ENCODE measurements at regions not wholly inside any gene's neighbourhood (a gene's known extent, or its start where the extent isn't known, plus 50 kb on each side); places are given as distances from the start of the nearest gene placed in this dataset.

DNA sequence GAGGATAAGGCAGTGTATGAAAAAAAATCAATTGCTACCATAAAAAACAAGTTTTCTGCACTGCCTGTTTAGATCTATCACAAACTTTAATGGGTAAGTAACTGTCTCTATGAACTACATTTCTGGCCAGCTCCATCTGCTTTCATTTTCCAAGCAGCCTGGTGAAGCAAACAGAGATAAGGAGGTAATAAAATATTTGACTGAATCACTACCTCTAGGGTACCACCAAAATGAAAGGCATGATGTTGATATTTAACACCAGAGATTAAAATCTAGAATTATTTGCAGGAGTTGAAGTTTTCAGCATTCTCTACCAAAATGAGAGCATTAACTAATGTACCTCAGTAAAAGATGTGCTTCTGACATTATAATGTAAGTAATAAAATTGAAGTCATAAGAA is 863.5 kb upstream of the MGAT4C start:
- TF ChIP-seq, protein P1, sequence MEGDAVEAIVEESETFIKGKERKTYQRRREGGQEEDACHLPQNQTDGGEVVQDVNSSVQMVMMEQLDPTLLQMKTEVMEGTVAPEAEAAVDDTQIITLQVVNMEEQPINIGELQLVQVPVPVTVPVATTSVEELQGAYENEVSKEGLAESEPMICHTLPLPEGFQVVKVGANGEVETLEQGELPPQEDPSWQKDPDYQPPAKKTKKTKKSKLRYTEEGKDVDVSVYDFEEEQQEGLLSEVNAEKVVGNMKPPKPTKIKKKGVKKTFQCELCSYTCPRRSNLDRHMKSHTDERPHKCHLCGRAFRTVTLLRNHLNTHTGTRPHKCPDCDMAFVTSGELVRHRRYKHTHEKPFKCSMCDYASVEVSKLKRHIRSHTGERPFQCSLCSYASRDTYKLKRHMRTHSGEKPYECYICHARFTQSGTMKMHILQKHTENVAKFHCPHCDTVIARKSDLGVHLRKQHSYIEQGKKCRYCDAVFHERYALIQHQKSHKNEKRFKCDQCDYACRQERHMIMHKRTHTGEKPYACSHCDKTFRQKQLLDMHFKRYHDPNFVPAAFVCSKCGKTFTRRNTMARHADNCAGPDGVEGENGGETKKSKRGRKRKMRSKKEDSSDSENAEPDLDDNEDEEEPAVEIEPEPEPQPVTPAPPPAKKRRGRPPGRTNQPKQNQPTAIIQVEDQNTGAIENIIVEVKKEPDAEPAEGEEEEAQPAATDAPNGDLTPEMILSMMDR (IDR thresholded peaks at IDR 0.05; ENCODE audit: low read length) = no peak
- no peak for TF ChIP-seq EZH2 (IDR thresholded peaks at IDR 0.05; ENCODE audit: borderline replicate concordance, low read length)
- H4K20me1 ChIP-seq (ENCODE audit: insufficient read depth, low read length) = no peaks in the 10 kb centered on the region
- no peaks in the 10 kb centered on the region for H3K9me2 ChIP-seq (ENCODE audit: low read depth, low read length)
- no peak overlapping the region for H3K4me3 ChIP-seq (ENCODE audit: low read depth, low read length, poor library complexity, severe bottlenecking)
- no peaks in the 10 kb centered on the region for H3K27me3 ChIP-seq (ENCODE audit: insufficient read depth, low read length)
- no peaks in the 10 kb centered on the region for H3K4me1 ChIP-seq (ENCODE audit: insufficient read depth, low read length, severe bottlenecking)
- H3K9ac ChIP-seq (ENCODE audit: low read length) = no peak overlapping the region
- H3F3A ChIP-seq (ENCODE audit: insufficient read depth, low read length) = no peaks in the 10 kb centered on the region
- H3K4me2 ChIP-seq (ENCODE audit: low read length) = no peak overlapping the region
- no peaks in the 10 kb centered on the region for H3K9me3 ChIP-seq (ENCODE audit: low read length)
- no peaks in the 10 kb centered on the region for H3K79me2 ChIP-seq (ENCODE audit: insufficient read depth, low read length)
- no peak overlapping the region for H2AFZ ChIP-seq (ENCODE audit: low read length)
- H3K27ac ChIP-seq (ENCODE audit: low read depth, low read length, poor library complexity, severe bottlenecking) = no peak overlapping the region
- H3K36me3 ChIP-seq (ENCODE audit: insufficient read depth, low read length) = no peaks in the 10 kb centered on the region

DNA sequence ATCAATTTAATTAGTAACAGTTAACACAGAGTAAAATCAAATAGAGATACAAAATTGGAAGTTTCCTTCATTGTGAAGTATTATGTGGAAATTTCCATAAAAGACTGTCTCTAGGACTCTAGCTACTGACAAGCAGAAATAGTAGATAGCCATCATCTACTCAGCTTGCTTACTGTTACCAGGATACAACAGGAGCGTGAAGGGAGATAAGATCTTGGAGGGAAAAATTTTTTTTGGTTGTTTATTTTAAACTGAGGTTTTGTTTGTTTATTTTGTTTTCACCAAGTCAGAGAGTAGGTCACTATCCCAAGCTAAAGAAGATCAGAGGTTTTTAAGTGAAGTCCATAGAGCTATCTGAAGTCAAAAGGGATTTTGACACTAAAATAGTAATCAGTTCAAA is 861.3 kb upstream of the MGAT4C start:
- no peak overlapping the region for H2AFZ ChIP-seq (ENCODE audit: low read length)
- no peak overlapping the region for H3K4me2 ChIP-seq (ENCODE audit: low read length)
- H3F3A ChIP-seq (ENCODE audit: insufficient read depth, low read length) = no peaks in the 10 kb centered on the region
- no peaks in the 10 kb centered on the region for H3K4me1 ChIP-seq (ENCODE audit: insufficient read depth, low read length, severe bottlenecking)
- H4K20me1 ChIP-seq (ENCODE audit: insufficient read depth, low read length) = no peaks in the 10 kb centered on the region
- H3K27me3 ChIP-seq (ENCODE audit: insufficient read depth, low read length) = no peaks in the 10 kb centered on the region
- TF ChIP-seq, protein P1 (IDR thresholded peaks at IDR 0.05; ENCODE audit: low read length) = no peak
- TF ChIP-seq EZH2 (IDR thresholded peaks at IDR 0.05; ENCODE audit: borderline replicate concordance, low read length) = no peak
- H3K9me2 ChIP-seq (ENCODE audit: low read depth, low read length) = no peaks in the 10 kb centered on the region
- H3K27ac ChIP-seq (ENCODE audit: low read depth, low read length, poor library complexity, severe bottlenecking) = no peak overlapping the region
- H3K9me3 ChIP-seq (ENCODE audit: low read length) = no peaks in the 10 kb centered on the region
- no peak overlapping the region for H3K9ac ChIP-seq (ENCODE audit: low read length)
- no peaks in the 10 kb centered on the region for H3K36me3 ChIP-seq (ENCODE audit: insufficient read depth, low read length)
- no peak overlapping the region for H3K4me3 ChIP-seq (ENCODE audit: low read depth, low read length, poor library complexity, severe bottlenecking)
- no peaks in the 10 kb centered on the region for H3K79me2 ChIP-seq (ENCODE audit: insufficient read depth, low read length)

DNA sequence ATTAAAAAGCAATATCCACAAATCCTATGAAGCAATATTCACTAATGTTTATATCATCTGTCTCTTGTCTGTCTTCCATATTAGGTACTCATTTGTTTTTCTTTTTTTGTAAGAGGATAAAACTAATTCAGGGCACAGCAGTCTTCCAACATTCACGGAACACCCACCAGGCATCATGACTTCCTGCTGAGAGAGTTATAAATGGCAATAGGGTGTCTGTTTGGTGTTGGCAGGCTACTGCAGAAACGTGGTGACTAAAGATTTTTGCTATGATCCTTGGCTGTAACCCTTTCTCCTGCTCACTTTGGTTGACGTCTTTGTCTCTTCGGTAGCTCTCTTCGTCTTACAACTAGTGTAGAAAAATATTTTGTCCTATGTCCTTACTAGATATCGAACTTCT is 860.6 kb upstream of the MGAT4C start:
- Histone ChIP-seq H3F3A (ENCODE audit: insufficient read depth, low read length) (no peaks in the 10 kb centered on the region), H3K9ac (ENCODE audit: low read length) (no peak overlapping the region), H3K79me2 (ENCODE audit: insufficient read depth, low read length) (no peaks in the 10 kb centered on the region), H3K27me3 (ENCODE audit: insufficient read depth, low read length) (no peaks in the 10 kb centered on the region), H3K9me2 (ENCODE audit: low read depth, low read length) (no peaks in the 10 kb centered on the region), H3K9me3 (ENCODE audit: low read length) (no peaks in the 10 kb centered on the region), H3K36me3 (ENCODE audit: insufficient read depth, low read length) (no peaks in the 10 kb centered on the region), H3K4me2 (ENCODE audit: low read length) (no peak overlapping the region), H4K20me1 (ENCODE audit: insufficient read depth, low read length) (no peaks in the 10 kb centered on the region), H3K4me3 (ENCODE audit: low read depth, low read length, poor library complexity, severe bottlenecking) (no peak overlapping the region), H3K4me1 (ENCODE audit: insufficient read depth, low read length, severe bottlenecking) (no peaks in the 10 kb centered on the region), H3K27ac (ENCODE audit: low read depth, low read length, poor library complexity, severe bottlenecking) (no peak overlapping the region), H2AFZ (ENCODE audit: low read length) (no peak overlapping the region)
- no peak for TF ChIP-seq EZH2 (IDR thresholded peaks at IDR 0.05; ENCODE audit: borderline replicate concordance, low read length)
- TF ChIP-seq, protein P1 (IDR thresholded peaks at IDR 0.05; ENCODE audit: low read length) = no peak

Data from OCI-LY1 (cell line).